Stimulated activated naive CD4-positive, alpha-beta T cell treated with Interleukin-2 at 50 U/mL for 16 hours (primary cell): ENCODE measurements at regions not wholly inside any gene's neighbourhood (a gene's known extent, or its start where the extent isn't known, plus 50 kb on each side); places are given as distances from the start of the nearest gene placed in this dataset.
"Not testable (repeated sequence)": the region's sequence is repeated elsewhere in the genome, so short reads cannot be mapped to it uniquely, and the experiment has no call there.

ENCODE experiments used
- DNase-seq: peaks from one replicate; lab custom pipeline; 2025; lab: John Stamatoyannopoulos, UW

- no peak for DNase-seq
These were observed 562.8 kb downstream of the TBC1D22A start for GRCh38 chr22:47325249-47325648.

DNA sequence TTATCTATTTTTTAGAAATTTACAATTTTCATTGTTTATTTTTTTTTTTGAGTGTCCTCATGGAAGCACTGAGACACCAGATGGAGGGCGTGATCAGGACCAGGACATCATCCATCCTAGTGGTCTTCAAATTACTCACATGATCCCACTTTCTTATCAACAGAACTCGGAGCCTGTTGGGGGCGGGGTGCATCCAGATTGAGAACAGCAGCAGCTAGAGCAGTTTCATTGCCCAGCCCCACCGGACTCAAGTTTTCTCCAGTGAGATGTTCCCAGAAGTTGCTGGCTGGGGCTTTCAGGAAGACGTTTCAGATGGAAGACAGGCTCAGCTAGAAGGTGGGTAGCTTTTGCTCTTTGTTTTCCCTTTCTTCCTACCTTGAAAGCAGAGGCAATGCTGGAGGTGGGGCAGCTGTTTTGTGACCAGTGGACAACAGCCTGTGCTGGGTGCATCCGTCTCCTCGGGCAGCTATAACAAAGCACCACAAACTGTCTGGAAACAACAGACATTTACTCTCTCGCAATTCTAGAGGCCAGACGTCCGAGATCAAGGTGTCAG lies 562.1 kb downstream of the TBC1D22A start:
- no peak for DNase-seq

- DNase-seq, result no peak
These were observed 561.1 kb downstream of the TBC1D22A start for GRCh38 chr22:47323518-47323917.

GRCh38 chr22:47322854-47323253 lies 560.4 kb downstream of the TBC1D22A start:
- DNase-seq, result no peak

GRCh38 chr22:47320560-47320959 lies 558.1 kb downstream of the TBC1D22A start:
- no peak for DNase-seq

- no peak for DNase-seq
These were observed 555.7 kb downstream of the TBC1D22A start for GRCh38 chr22:47318041-47318737.

- DNase-seq, result no peak
These were observed 553.5 kb downstream of the TBC1D22A start for GRCh38 chr22:47315862-47316419.

DNA sequence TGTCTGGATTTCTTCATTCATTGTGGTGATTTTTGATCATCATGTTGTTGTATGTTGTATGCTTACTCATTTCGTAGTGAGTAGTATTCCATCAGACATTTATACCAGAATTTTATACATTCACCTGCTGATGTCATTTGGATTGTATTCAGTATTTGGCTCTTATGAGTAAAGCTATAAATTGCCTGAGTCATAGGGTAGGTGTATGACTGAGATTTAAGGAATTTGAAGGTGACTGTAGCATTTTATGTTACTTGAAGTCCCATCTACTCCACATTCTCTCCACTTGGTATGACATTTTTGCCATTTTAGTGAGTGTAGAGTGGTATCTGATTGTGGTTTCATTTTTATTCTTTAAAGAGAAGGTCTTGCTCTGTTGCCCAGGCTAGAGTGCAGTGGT lies 548.2 kb downstream of the TBC1D22A start:
- DNase-seq, result no peak

- DNase-seq, result no peak
These were observed 547.5 kb downstream of the TBC1D22A start for GRCh38 chr22:47309946-47310345.

DNA sequence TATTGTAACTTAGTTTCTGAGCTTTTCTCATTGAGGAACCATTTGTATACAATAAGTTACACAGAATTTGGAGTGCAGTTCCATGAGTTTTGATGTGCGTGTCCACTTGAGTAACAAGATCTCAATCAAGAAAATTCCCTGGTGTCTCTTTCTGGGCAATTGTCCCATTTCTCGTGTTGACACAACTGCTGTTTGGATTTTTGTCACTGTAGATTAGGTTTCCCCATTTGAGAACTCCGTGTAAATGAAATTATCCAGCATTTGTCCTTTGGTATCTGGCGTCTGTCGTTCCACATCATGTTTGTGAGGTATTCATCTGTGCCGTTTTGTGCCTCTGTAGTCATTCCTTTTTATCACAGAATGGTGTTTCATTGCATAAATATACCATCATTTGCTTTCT lies 547.0 kb downstream of the TBC1D22A start:
- DNase-seq, result no peak

DNA sequence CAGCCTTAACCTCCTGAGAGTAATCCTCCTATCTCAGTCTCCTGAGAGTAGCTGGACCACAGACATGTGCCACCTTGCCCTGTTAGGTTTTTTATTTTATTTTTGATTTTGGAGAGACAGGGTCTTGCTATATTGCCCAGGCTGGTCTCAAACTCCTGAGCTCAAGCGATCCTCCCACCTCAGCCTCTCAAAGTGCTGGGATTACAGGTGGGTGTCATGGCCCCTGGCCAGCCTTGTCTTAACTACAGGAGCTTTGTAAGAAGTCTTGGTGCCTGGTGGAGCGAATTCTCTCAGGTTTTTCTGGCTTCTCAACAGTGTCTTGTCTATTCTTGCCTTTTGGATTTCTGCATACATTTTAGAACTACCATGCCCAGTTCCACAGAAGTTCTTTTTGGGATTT lies 546.4 kb downstream of the TBC1D22A start:
- DNase-seq, result no peak

- DNase-seq, result no peak
These were observed 545.4 kb downstream of the TBC1D22A start for GRCh38 chr22:47307822-47308221.

DNA sequence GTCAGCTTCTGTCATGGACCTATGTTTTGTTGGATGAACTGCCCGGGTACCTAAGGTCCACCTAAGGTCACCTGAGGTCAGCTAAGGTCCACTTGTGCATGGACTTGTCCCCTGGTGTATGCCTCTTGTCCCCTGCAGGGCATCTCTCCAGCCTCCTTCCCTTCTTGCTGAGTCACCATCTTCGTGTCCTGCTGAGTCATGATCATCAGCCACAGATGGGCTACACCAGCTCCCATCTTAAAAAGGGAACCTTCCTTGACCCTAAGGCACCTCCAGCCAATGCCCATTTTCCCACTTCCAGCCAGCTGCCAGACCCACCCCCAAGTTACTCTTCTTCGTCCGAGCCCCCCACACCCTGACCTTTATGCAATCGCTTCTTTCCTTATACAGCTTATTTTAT lies 544.9 kb downstream of the TBC1D22A start:
- no peak for DNase-seq

- no peak for DNase-seq
These were observed 542.4 kb downstream of the TBC1D22A start for GRCh38 chr22:47304854-47305253.

DNA sequence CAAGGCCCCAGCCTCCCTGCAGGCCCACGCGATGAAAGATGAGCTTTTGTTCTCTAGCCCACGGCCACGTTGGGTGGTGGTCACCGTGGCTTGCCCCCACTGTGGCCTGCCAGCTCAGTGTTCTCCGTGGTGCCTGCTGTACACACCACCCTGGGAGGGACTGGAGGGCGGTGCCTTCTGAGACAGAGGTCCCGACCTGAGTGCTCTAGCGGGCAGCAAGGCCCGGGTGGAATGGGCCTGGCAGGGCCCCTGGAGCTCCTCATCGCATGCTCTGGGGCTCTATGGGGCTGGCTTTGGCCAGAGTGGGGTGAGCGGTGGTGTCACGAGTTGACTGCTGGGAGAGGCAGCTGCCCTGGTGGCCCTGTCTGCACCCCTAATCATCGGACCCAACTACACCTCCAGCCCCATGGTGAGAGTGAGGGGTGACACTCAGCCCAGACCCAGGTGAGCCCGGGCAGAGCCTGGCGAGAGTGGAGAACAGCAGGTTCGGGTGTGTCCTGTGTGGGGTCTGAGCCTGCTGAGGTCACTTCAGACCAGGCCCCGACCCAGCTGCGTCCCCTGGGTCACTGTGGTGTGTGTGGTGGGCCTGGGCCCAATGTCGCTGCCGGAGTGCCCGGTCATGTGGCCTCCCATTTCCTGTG lies 541.9 kb downstream of the TBC1D22A start:
- DNase-seq, result no peak

DNA sequence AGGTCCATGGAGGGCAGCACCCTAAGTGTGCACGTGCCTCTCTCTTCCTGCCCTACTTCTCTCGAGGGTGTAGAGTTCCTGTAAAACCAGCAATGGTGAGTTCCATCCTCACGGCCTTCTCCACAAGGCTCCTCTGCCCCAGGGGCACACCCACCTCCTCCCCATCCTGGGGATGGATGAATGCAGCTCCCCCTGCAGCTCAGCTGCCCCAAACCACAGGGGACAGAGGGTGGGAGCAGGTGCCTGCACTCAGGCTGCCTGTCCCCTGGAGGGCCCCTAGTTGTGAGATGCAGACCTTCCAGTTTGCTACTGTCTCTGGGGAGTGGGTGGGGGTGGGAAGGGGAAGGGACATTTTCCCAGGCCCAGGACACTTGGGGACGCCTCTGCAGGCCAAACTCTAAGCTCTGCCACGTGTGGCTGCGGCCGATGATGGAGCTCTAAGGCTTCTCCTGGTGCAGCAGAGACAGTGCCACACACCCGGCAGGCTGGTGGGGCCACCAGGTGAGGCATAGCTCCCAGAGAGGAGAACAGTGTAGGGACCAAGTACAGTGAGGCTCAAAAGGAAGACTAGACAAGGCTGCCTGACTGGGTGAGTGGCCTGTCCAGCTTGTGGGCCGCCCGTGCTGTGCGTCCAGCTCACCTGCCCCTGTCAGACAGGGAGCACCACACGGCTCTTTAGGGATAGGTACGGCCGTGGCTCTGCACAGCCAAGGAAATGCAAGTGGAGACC lies 540.9 kb downstream of the TBC1D22A start:
- no peak for DNase-seq

- DNase-seq, result not testable (repeated sequence)
These were observed 540.1 kb downstream of the TBC1D22A start for GRCh38 chr22:47302587-47302986.

- no peak for DNase-seq
These were observed 539.5 kb downstream of the TBC1D22A start for GRCh38 chr22:47301820-47302475.

GRCh38 chr22:47300698-47301405 lies 538.4 kb downstream of the TBC1D22A start:
- DNase-seq, result no peak

GRCh38 chr22:47299863-47300697 lies 537.6 kb downstream of the TBC1D22A start:
- DNase-seq, result no peak
